NCI-H1105 treated with DMSO at 0.1 percent for 48 hours (cell line): ENCODE measurements at regions not wholly inside any gene's neighbourhood (a gene's known extent, or its start where the extent isn't known, plus 50 kb on each side); places are given as distances from the start of the nearest gene placed in this dataset.

Experiments used
- DNase-seq: peaks from one replicate; lab custom pipeline; 2025; lab: John Stamatoyannopoulos, UW

DNA sequence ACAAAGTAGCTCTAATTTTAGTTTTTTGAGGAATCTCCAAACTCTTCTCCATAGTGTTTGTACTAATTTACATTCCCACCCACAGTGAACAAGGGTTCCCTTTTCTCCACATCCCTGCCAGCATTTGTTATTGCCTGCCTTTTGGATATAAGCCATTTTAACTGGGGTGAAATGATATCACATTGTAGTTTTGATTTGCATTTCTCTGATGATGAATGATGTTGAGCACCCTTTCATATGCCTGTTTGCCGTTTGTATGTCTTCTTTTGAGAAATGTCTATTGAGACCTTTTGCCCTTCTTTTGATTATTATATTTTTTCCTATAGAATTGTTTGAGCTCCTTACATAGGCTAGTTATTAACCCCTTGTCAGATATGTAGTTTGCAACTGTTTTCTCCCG lies 239.9 kb upstream of the TPM1 start:
- no peak for DNase-seq

DNA sequence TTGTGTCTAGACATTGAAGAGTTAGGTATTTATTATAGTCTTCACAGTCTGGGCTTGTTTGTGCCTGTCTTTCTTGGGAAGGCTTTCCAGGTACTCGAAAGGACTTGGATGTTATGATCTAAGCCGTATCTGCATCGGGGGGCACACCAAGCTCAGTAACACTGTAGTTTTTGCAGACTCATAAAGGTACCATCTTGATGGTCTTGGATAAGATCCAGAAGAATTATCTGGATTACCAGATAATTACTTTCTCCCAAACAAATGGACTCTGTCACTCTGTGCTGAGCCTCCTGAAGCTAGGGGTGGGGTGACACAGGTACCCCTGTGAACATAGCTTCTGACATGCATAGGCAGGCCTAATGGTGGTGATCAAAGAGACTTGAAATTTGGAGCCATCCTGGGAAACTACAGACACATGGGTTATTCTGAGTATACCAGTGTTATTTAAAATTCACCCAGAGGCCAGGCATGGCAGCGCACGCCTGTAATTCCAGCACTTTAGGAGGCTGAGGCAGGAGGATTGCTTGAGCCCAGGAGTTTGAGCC lies 238.6 kb upstream of the TPM1 start:
- DNase-seq, result peak; percentile 80

DNA sequence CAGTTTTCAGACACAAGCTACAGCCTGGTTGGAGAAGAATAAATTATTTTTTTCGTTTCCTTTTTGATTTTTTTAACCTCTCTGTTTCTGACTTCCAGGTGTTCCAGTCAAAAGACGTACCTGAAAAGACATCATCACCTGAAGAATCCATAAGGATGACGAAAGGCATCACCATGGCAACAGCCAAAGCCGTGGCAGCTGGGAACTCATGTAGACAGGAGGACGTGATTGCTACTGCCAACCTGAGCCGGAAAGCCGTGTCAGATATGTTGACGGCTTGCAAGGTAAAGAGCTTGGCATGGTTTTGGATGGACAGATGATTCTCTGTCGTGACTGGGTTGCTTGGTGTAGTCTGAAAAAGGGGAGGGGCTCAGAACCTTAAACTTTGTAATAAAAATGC lies 237.0 kb upstream of the TPM1 start:
- DNase-seq, result no peak

DNA sequence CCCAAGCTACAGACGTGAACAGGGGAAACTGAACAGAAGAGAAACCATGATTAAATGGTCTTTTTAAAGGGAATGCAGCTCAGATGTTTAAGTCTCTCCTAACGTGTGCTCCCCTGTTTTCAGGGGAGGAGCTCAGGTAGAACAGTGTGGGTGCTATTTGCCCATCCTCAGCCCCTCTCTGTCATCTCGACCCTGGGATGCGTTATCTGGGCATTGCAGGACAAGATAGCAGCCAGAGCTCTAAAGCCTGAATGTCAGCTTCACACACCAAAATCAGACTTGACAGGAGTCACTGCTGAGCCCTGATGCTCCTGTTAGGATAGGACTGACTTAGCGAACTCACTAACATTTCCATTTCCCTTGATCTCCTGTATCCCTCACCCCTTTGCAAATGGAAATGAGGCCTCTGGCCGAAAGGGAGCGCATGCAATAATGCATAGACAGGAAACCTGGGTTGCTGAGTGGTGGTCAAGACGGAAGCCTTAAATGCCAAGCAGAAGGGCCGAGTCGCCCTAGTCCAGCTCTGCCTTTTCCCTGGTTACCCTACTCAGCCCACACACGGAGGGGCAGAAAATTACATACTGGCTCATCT lies 234.9 kb upstream of the TPM1 start:
- DNase-seq, result no peak

DNA sequence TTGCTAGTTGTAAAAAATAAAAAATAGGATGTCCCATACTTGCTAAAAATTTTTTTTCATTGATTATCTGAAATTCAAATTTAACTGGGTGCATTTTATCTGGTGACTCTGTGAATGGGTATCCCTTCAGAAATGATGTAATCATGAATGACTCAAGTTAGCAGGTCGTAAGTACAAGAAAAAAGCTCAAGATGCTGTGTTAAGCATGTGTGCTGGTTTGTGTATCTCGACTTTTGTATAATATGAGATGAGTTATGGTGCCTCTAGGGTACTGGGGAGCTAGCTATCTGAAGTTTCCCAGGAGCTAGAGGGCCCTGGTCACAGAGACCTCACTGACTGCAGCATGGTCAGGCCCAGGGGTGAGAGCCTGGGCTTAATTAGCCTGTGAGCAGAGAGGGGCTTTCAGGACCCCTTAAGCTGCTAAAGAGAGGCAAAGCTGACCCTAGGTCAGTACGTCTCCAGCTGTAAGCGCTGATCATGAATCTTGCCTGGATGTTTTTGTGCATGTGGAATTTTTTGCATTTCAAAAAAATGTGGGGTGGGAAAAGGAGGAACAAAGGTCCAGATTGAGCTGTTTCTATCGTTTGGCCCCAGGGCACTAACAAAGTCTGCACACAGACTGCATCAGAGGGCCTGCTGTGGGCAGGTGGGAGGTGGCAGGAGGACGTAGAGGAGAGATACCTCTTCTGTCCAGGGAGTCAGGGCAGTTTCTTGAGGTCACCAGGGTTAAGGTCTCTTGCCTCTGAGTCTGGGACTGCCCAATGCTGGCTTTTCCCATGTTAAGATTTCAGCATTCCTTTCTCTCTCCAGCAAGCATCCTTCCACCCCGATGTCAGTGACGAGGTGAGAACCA lies 233.2 kb upstream of the TPM1 start:
- DNase-seq, result no peak

DNA sequence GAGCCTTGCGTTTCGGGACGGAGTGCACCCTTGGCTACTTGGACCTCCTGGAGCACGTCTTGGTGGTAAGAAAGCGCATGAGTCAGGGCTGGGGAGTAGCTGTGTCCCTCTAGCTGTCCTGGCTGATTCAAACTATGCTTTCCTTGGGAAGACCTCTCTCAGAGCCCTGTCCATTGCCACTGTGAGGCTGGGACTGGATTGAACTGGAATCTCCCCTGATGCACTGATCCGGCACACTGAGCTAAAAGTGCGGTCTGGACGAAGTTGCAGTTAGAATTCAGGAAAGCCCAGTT lies 232.6 kb upstream of the TPM1 start:
- DNase-seq, result no peak

DNA sequence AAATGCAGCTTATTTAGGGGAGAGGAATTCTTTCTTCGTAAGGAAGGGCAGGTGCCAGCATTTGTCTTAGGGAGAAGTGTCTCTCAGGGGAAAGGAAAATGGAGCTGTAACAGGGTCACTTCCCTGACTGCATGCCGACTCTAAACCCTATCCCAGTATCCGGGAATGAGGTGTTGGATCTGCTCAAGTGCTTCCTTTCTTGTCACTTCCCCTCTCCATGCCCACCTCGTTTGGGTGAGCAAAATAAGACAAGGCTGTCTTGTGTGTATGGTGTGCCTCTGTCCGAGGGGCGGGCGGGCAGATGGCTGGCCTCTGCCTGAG lies 230.1 kb upstream of the TPM1 start:
- DNase-seq, result no peak

DNA sequence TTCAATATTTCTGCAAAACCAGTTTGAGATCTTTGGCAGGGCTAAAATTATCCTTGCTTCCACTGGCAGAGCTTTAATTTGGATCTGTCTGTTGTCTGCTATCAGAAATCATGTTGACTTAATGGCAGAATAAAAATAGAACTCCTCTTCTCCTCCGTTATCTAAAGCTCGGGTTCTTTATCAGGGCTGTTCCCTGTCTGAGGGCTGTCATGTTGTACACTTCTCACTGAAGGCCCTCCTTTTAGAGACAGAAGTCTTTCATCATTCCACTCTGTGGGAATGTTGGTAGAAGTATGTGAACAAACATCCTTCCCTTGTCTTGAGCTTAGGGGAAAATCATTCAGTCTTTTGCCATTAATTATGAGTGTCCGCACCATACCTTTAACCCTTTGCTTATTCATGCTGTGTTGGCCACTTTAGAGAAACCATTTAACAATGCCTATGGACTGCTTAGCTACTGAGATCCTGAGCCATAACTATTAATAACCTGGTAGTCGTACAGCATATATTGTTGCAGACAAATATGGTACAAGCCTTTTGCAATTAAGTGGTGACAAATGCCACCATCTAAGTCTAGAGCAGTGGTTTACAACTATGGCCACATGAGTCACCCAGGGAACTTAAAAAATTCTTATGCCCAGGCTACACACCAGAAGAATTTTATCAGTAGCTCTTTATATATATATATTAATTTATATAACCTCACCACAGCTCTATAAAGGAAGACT lies 226.0 kb upstream of the TPM1 start:
- no peak for DNase-seq

DNA sequence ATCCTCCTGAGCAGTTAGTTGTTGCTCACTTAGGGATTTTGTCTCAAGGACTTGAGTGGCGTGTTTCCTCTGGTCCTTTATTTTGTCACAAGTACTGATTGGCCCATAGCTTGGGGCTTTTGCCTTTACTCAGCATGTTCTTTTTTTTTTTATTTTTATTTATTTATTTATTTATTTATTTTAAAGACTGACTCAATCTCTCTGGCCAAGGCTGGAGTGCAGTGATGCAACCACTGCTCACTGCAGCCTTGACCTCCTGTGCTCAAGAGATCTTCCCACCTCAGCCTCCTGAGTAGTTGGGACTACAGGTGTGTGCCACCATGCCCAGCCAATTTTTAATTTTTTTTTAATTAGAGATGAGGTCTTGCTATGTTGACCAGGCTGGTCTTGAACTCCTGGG lies 223.9 kb upstream of the TPM1 start:
- no peak for DNase-seq

DNA sequence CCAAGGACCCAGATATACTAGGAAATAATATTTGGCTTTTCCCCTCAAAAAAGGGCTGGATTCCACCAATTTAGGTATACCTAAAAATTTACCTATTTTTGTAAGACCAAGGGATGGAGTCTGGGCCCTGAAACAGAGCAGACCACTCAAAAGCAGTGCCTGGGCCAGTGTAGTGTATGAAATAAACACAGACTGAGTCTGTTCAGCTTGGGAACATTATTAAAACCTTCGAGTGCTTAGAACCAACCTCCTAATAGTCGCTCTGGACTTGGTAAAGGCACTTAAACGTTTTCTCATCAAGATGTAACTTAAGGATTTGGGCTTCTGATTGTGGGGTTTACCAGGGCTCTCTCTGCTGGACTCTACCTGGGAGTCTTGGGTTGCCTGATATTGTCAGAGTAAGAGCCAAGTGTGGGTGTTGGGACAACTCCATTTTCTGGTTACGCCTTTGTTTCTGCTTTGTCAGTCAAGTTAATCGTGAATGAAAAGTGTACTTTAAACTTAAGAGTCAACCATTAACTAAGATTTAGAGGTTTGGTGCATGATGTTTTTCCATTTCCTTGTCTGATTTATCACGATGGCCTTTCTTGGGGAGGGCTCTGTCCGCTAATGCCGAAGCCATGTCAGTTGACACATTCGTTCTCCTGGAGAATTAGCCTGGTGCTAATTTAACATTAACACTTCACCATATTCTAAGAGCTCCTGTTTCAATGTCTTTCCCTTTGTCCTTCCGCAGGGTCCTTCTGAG lies 221.0 kb upstream of the TPM1 start:
- DNase-seq, result no peak

DNA sequence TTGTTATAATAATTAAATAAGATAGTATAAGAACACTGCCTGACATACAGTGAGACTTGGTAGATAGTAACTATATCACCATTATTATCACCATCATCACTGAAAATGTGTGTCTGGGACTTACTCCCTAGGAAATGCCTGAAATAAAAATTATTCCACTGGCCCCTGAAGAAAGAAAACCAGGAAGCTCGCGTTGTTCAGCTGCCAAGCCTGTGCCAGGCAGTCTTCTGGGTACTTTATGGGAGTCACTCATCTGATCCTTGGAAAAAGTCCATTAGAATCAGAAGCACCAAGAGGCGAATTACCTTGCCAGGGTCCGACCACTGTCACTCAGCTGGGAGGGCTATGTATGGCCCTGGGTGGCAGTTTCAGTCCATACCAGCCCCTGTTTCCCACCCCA lies 220.3 kb upstream of the TPM1 start:
- no peak for DNase-seq

DNA sequence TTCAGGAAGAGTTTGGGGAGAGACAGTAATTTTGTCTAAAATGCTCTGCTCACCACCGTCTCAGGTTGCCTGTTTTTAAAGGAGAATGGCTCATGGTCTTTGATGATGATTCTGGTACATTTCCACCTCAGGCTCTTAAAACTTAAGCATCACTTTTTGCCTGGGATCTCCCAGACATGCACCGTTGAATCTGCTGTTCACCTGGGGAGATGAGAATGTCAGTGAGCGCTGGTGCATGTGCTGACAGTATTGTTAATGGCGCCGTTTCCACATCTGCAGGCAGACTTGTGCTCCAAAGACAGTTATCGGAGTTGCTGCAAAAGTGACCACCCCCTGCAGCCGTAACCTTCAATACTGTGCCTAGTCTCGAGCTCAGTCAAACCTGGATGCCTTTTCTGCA lies 219.0 kb upstream of the TPM1 start:
- no peak for DNase-seq

DNA sequence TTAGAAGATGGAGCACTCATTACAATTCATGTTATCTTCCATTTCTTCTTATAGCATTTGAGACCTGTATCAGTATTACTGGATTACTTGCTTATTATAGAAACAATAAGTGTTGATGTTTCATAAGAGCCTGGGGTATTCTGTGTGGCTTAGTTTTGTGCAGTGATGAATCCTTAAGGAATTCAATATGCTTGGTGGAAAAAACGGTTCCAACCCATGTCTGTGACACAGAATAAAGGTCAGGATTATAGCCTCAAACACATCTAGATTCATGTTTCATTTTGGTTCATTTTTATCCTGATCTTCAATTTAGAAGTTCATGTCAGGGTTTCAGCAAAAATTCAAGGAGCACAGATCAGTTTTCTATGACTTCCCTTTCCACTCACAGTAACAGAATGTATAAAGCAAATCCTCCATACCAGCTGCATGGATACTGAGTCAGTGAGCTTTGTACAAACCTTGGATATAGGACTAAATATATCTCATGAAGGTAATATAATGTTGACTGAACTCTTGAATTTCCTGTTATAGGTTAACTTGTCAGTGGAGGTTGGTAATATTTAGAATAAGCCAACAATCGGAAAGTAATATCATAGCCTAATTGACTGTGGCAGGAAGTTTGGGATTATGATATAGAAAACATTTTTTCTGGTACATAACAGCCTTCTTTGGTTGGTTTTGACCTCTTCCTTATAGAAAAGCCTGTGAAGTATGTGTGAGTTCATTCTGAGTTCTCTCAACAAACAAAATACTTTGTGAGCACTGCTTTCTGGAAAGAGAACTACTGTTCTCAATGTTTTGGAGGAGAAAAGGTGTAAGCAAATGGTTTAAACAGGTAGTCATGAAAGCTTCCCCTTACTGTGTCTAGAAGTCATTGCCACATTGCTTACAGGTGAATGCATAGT lies 218.2 kb upstream of the TPM1 start:
- no peak for DNase-seq

DNA sequence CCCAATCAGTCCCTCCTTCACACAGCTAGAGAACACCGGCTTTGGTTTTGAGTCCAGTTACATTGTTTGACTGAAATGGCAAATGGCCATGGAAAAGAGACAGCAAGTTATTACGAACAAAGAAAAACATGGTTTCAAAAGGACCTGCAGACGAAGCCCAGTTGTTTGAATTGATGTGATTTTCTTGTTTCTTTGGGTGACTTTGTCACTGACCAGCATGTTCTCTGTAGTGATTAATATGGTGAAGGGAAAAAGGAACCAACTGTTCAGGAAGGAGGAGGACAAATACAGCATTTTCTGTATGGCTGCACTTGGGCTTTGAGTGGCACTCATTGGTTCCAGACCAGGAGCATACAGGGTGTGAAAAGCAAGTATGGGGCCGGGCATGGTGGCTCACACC lies 217.4 kb upstream of the TPM1 start:
- no peak for DNase-seq

DNA sequence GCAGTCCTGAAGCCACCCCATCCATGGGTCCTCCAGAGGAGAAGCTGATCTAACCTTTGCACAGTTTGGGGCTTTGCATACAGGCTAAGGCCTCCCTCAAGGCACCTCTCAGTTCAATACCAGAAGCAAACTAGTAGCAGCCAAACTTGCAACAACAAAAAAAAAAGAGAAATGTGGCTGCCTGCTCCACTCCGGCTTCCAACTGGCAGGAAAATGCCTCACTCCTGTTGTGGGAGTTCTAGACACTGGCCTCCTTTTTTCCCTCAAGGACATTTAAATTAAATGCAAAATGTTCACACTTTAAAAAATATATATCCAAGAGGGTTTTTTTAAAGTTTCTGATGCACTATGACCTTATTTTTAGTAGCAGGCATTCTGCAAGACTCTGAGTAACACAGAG lies 216.0 kb upstream of the TPM1 start:
- DNase-seq, result no peak

DNA sequence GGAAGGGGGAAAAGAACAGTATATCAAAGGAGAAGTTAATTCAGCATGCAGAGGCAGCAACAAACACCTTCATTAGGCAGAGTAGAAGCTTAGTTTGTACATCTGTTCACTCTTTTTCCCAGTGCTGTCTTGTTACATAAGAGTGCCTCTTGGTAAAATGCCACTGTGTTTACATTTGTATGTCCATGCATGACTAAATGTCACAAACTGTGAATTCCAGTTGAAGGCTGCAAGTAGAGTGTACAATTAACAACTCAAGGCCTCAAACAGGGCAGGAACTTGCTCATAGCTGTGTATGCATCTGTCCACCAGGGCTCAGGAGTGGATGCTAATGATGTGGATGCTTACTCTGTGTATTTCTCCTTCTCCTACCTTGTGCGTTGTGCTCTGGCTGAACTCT lies 214.2 kb upstream of the TPM1 start:
- DNase-seq, result peak; percentile 48

DNA sequence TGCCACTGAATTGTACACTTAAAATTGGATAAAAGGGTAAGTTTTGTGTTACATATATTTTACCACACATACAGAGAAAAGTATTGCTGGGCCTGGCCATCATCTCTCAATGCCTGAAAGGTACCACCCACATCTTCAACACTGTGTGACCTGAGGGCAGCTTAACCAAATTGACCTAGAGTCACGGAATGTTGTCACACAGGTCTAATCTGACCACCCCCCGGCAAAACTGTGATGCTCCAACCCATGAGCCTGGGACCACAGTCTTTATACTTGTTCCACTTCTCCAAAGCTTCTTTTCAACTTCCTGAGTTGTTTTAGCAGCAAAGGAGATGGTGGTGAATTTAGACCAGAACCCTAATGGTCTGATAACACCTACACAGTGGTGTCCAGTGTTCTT lies 210.3 kb upstream of the TPM1 start:
- no peak for DNase-seq

DNA sequence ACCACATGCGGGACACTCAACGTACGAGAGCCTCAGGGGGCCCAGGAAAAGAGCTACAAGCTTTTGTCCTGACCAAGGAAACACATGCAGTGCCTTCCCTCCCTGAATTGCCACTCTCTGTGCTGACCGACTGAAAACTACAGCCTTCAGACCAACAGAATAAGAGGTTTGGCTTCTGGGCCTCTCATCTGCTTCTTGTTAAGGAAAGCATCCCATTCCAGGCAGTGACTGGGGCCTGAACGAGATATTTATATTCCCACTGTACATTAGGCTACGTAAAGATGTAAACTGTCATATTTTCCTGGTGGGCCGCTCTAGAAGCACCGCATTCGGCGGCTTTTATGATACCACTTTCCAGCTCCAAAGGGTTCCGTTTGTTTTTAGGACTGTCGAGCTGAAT lies 208.9 kb upstream of the TPM1 start:
- no peak for DNase-seq

DNA sequence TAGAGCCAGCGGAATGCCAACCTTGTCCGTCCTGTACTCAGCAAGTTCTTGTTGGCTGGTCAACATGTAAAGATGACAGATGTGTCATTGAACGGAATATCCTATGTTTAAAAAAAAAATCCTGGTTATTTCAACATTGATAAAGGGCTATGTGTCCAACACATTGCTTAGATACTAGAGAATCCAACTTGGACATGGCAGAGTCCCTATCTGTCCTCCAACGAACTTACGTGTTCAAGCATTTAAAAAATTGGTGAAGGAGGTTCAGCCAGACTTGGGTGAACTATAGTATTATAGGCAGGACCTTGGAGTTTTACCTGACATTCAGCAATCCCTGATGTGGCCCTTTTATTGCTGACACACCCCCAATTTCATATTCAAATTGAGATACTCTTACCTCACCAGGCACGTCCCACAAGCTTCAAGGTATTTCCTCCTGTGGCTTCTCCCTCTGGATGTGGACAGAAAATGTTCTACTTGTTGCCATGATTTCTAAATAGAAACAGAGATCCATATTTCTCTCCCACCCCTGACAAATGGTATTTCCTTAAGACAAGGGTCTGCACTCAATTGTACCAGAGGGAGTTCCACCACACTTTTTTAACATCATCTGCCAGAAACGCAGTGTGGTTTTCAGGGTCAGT lies 207.7 kb upstream of the TPM1 start:
- DNase-seq, result no peak

DNA sequence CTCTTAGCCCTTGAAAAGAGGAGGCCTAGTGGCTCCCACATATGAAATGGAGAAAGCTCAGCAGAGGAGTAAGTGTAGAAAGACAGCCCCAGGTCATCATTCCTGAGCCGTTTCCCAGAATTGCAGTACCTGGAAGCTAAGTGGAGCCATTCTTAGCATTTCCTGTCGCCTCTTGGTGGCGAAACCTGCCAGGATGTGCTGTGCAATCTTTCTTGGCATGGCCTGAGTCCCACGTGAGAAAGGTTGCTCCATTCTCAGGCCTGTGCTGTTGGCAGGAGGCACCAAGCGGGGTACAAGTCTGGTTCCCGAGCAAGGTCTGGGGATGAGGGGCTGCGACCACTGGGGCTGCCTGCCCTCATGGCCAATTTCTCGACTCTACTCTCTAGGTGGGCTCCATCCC lies 207.2 kb upstream of the TPM1 start:
- no peak for DNase-seq

DNA sequence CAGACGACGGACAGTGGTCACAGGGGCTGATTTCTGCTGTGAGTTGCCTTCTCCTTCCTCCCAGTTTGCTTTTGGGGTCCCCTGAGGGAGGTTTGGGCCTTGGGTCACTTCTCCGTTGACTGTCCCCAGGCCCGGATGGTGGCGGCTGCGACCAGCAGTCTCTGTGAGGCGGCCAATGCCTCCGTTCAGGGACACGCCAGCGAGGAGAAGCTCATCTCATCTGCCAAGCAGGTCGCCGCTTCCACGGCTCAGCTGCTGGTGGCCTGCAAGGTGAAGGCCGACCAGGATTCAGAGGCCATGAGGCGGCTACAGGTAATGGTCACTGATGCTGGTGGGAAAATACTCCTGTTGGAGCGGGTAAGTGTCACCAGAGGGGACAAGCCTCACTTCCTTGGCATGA lies 206.8 kb upstream of the TPM1 start:
- no peak for DNase-seq
